Stimulated activated CD4-positive, alpha-beta T cell treated with anti-CD3 and anti-CD28 coated beads, TNF-alpha, amount 100 ng/mL, for 24 hours (primary cell): ENCODE measurements at regions not wholly inside any gene's neighbourhood (a gene's known extent, or its start where the extent isn't known, plus 50 kb on each side); places are given as distances from the start of the nearest gene placed in this dataset.
"Not testable (repeated sequence)": the region's sequence is repeated elsewhere in the genome, so short reads cannot be mapped to it uniquely, and the experiment has no call there.

Source experiments
- DNase-seq, 3 experiments: peaks; one replicate each; pipeline ENCODE4 v3.0.0-alpha.2; 2020; ENCODE audit warnings: low read depth in 3 of 3

- no peak for DNase-seq
Measured at GRCh38 chr15:38945551-38946298, 381.1 kb upstream of the RASGRP1 start.

GRCh38 chr15:38954090-38954489, 389.5 kb upstream of the RASGRP1 start:
- no peak for DNase-seq

- no peak for DNase-seq
Measured at GRCh38 chr15:38961456-38961855, 396.8 kb upstream of the RASGRP1 start.

GRCh38 chr15:38961931-38962330, 397.3 kb upstream of the RASGRP1 start:
- no peak for DNase-seq

- DNase-seq: no peak
Measured at GRCh38 chr15:38972831-38973230, 408.2 kb upstream of the RASGRP1 start.

GRCh38 chr15:38975282-38975990, 410.8 kb upstream of the RASGRP1 start:
- DNase-seq: no peak

- no peak for DNase-seq
Measured at GRCh38 chr15:38991126-38991525, 426.5 kb upstream of the RASGRP1 start.

GRCh38 chr15:38991701-38992100, 427.1 kb upstream of the RASGRP1 start:
- DNase-seq: no peak

- no peak for DNase-seq
Measured at GRCh38 chr15:38992506-38992905, 427.9 kb upstream of the RASGRP1 start.

GRCh38 chr15:38992930-38993329, 428.3 kb upstream of the RASGRP1 start:
- no peak for DNase-seq

- no peak for DNase-seq
Measured at GRCh38 chr15:38994310-38994709, 429.7 kb upstream of the RASGRP1 start.

GRCh38 chr15:38996111-38996631, 431.6 kb upstream of the RASGRP1 start:
- DNase-seq: no peak

- no peak for DNase-seq
Measured at GRCh38 chr15:38997841-38998240, 433.2 kb upstream of the RASGRP1 start.

GRCh38 chr15:39000008-39000734, 435.6 kb upstream of the RASGRP1 start:
- DNase-seq: no peak

GRCh38 chr15:39009740-39010139, 445.1 kb upstream of the RASGRP1 start:
- DNase-seq: no peak

GRCh38 chr15:39011066-39011465, 446.5 kb upstream of the RASGRP1 start:
- not testable (repeated sequence) for DNase-seq

GRCh38 chr15:39013262-39013661, 448.6 kb upstream of the RASGRP1 start:
- no peak for DNase-seq

GRCh38 chr15:39014682-39015081, 450.1 kb upstream of the RASGRP1 start:
- DNase-seq: no peak

GRCh38 chr15:39016706-39017105, 452.1 kb upstream of the RASGRP1 start:
- no peak for DNase-seq

- no peak for DNase-seq
Measured at GRCh38 chr15:39018966-39019365, 454.4 kb upstream of the RASGRP1 start.

- no peak for DNase-seq
Measured at GRCh38 chr15:39021341-39021740, 456.7 kb upstream of the RASGRP1 start.

- no peak for DNase-seq
Measured at GRCh38 chr15:39022532-39023305, 458.1 kb upstream of the RASGRP1 start.
